Upper lobe of left lung (tissue), 6 donors: ENCODE measurements at regions not wholly inside any gene's neighbourhood (a gene's known extent, or its start where the extent isn't known, plus 50 kb on each side); places are given as distances from the start of the nearest gene placed in this dataset.
A peak's percentile ranks its signal among the peaks of the same experiment; 100 is the strongest.

Experiments used
- ATAC-seq, 2 donors: fragments of 200-7000 bp; cut with Tn5 transposase; one replicate each; pipeline ENCODE4 v1.9.1; 2022; ENCODE audit warnings: mild to moderate bottlenecking in 2 of 2, moderate library complexity in 2 of 2; ENCODE audit not compliant: low FRiP score in 2 of 2
- DNase-seq, 2 donors: peaks; one replicate each; pipeline ENCODE4 v3.0.0-alpha.2; 2019 to 2020
- H3K27ac ChIP-seq, 4 donors: fragments of 200-600 bp; sonication (generic); one replicate each; pipeline ENCODE4 v1.5.1; 2016 to 2019
- H3K27me3 ChIP-seq, 4 donors: fragments of 200-600 bp; sonication (generic); one replicate each; pipeline ENCODE4 v1.5.1; 2017 to 2019
- H3K36me3 ChIP-seq, 4 donors: fragments of 200-600 bp; sonication (generic); one replicate each; pipeline ENCODE4 v1.5.1; 2016 to 2019
- H3K4me1 ChIP-seq, 4 donors: fragments of 200-600 bp; sonication (generic); one replicate each; pipeline ENCODE4 v1.5.1; 2018 to 2019
- H3K4me3 ChIP-seq, 4 donors: fragments of 200-600 bp; sonication (generic); one replicate each; pipeline ENCODE4 v1.5.1; 2017 to 2019; ENCODE audit warnings: mild to moderate bottlenecking in 2 of 4, moderate library complexity in 1 of 4
- H3K9me3 ChIP-seq, 4 donors: fragments of 200-600 bp; sonication (generic); one replicate each; pipeline ENCODE4 v1.5.1; 2018 to 2019
- CTCF ChIP-seq, 6 experiments: fragments of 450-650 bp in 4 of 6; fragments of 200-600 bp in 2 of 6; sonication (generic) in 2 of 6; IDR thresholded peaks; one replicate each; pipeline ENCODE4 v1.5.1; 2016 to 2019; ENCODE audit warnings: antibody characterized with exemption in 6 of 6
- EP300 ChIP-seq, 4 donors: sonication (generic); formaldehyde crosslinking; IDR thresholded peaks; one replicate each; pipeline ENCODE4 v1.5.1; 2017; ENCODE audit warnings: antibody characterized with exemption in 4 of 4, control low read depth in 2 of 4
- POLR2A ChIP-seq, 4 donors: fragments of 450-650 bp; IDR thresholded peaks; one replicate each; pipeline ENCODE4 v1.5.1; 2016 to 2017; ENCODE audit warnings: antibody characterized with exemption in 4 of 4, mild to moderate bottlenecking in 2 of 4
- POLR2AphosphoS5 ChIP-seq, 2 donors: sonication (generic); formaldehyde crosslinking; IDR thresholded peaks; one replicate each; pipeline ENCODE4 v1.5.1; 2017; ENCODE audit warnings: antibody characterized with exemption in 2 of 2
- WGBS, 2 donors: methylation state at CpG; one replicate each; pipeline ENCODE4 v1.1.5; 2017 to 2018; 5-methylcytosine and 5-hydroxymethylcytosine counted together
- donor health status: DM: no; HTN: no; CAD: no; lungs with moderate emphysema.
- donor health status: DM: no; HTN: yes; CAD: no; lungs with severe emphysema.

- Histone ChIP-seq H3K4me1 (no peaks in the 10 kb centered on the region), H3K4me3 (no peak overlapping the region), H3K9me3 (no peaks in the 10 kb centered on the region), H3K27ac (no peak overlapping the region), H3K27me3 (no peaks in the 10 kb centered on the region), H3K36me3 (no peaks in the 10 kb centered on the region)
- DNase-seq (no peak), ATAC-seq (no peak)
- 30 to 46% methylated on average over 5 of the region's 5 CpGs for WGBS, 2 donors
- peak in 2 of 6 experiments; percentile 5 to 13 for TF ChIP-seq CTCF (IDR thresholded peaks at IDR 0.05)
- TF ChIP-seq POLR2A (IDR thresholded peaks at IDR 0.05), result no peak
- no peak for TF ChIP-seq POLR2AphosphoS5 (IDR thresholded peaks at IDR 0.05)
- TF ChIP-seq EP300 (IDR thresholded peaks at IDR 0.05), result no peak
Measured at GRCh38 chr5:121630402-121630801, 221.3 kb upstream of the FTMT start.

- H3K27ac ChIP-seq, result no peak overlapping the region
- no peak overlapping the region for H3K4me3 ChIP-seq
- DNase-seq (no peak), ATAC-seq (no peak)
- 59 to 71% methylated on average over 2 of the region's 2 CpGs for whole genome bisulfite sequencing, 2 donors
- H3K36me3 ChIP-seq, result no peaks in the 10 kb centered on the region
- no peaks in the 10 kb centered on the region for H3K27me3 ChIP-seq
- no peak for TF ChIP-seq POLR2AphosphoS5 (IDR thresholded peaks at IDR 0.05)
- no peaks in the 10 kb centered on the region for H3K9me3 ChIP-seq
- no peaks in the 10 kb centered on the region for H3K4me1 ChIP-seq
Measured at GRCh38 chr5:121634946-121635345, 216.7 kb upstream of the FTMT start.

- no peak for DNase-seq
Measured at GRCh38 chr5:121638126-121638525, 213.6 kb upstream of the FTMT start.

GRCh38 chr5:121640298-121640697, 211.4 kb upstream of the FTMT start:
- ATAC-seq, result no peak
- H3K4me3 ChIP-seq, result no peak overlapping the region

More at GRCh38 chr5:121638126-121638525, 213.6 kb upstream of the FTMT start:
- Histone ChIP-seq H3K27ac (no peak overlapping the region), H3K4me1 (no peaks in the 10 kb centered on the region), H3K27me3 (no peaks in the 10 kb centered on the region), H3K36me3 (no peaks in the 10 kb centered on the region), H3K9me3 (no peaks in the 10 kb centered on the region), H3K4me3 (no peak overlapping the region)
- TF ChIP-seq CTCF (IDR thresholded peaks at IDR 0.05) (no peak), EP300 (IDR thresholded peaks at IDR 0.05) (no peak), POLR2AphosphoS5 (IDR thresholded peaks at IDR 0.05) (no peak), POLR2A (IDR thresholded peaks at IDR 0.05) (no peak)
- 83 to 89% methylated on average over 2 of the region's 2 CpGs for WGBS, 2 donors
- ATAC-seq, result no peak

GRCh38 chr5:121658221-121658620, 193.5 kb upstream of the FTMT start:
- no peaks in the 10 kb centered on the region for H3K27me3 ChIP-seq
- no peak overlapping the region for H3K27ac ChIP-seq
- H3K9me3 ChIP-seq, result no peaks in the 10 kb centered on the region
- TF ChIP-seq POLR2AphosphoS5 (IDR thresholded peaks at IDR 0.05), result no peak
- no peak for TF ChIP-seq CTCF (IDR thresholded peaks at IDR 0.05)
- TF ChIP-seq POLR2A (IDR thresholded peaks at IDR 0.05), result no peak
- TF ChIP-seq EP300 (IDR thresholded peaks at IDR 0.05), result no peak
- no peak overlapping the region for H3K4me3 ChIP-seq
- DNase-seq, result no peak
- H3K36me3 ChIP-seq, result no peaks in the 10 kb centered on the region
- no peak for ATAC-seq
- no peaks in the 10 kb centered on the region for H3K4me1 ChIP-seq

More at GRCh38 chr5:121640298-121640697, 211.4 kb upstream of the FTMT start:
- TF ChIP-seq CTCF (IDR thresholded peaks at IDR 0.05) (no peak), EP300 (IDR thresholded peaks at IDR 0.05) (no peak), POLR2A (IDR thresholded peaks at IDR 0.05) (no peak), POLR2AphosphoS5 (IDR thresholded peaks at IDR 0.05) (no peak)
- no peak overlapping the region for H3K27ac ChIP-seq
- no peak for DNase-seq
- no peaks in the 10 kb centered on the region for H3K4me1 ChIP-seq
- H3K36me3 ChIP-seq, result no peaks in the 10 kb centered on the region
- 17 to 76% methylated on average over 1 of the region's 1 CpG for WGBS, 2 donors
- H3K27me3 ChIP-seq, result no peaks in the 10 kb centered on the region
- no peaks in the 10 kb centered on the region for H3K9me3 ChIP-seq
